Kidney (tissue), 13 donors: ENCODE measurements at regions not wholly inside any gene's neighbourhood (a gene's known extent, or its start where the extent isn't known, plus 50 kb on each side); places are given as distances from the start of the nearest gene placed in this dataset.

Experiments used
- DNase-seq, 5 donors: peaks; one replicate each; pipeline ENCODE4 v3.0.0-alpha.2; 2013 to 2020
- FAIRE-seq: peaks from 2 replicates; lab custom pipeline; 2012; peaks lifted over from hg19 to GRCh38; lab: Jason Lieb, UNC
- H3K27ac ChIP-seq, 2 donors: one replicate each; pipeline ENCODE4 v1.7.0; 2013; ENCODE audit warnings: low read depth in 2 of 2, low read length in 2 of 2, inconsistent platforms in 1 of 2
- H3K27me3 ChIP-seq: one replicate; pipeline ENCODE4 v1.7.1; 2013; ENCODE audit warnings: low read length, inconsistent platforms; ENCODE audit not compliant: control insufficient read depth, insufficient read depth
- H3K36me3 ChIP-seq, 3 donors: one replicate each; pipeline versions ENCODE4 v1.7.0 to v1.7.1; 2013; ENCODE audit warnings: low read length in 3 of 3, control low read depth in 1 of 3, inconsistent platforms in 1 of 3; ENCODE audit not compliant: insufficient read depth in 3 of 3, control insufficient read depth in 2 of 3
- H3K4me1 ChIP-seq, 3 donors: one replicate each; pipeline versions ENCODE4 v1.7.0 to v1.7.1; 2013; ENCODE audit warnings: low read length in 3 of 3, inconsistent platforms in 1 of 3, low read depth in 1 of 3; ENCODE audit not compliant: control insufficient read depth in 2 of 3, insufficient read depth in 2 of 3
- H3K4me3 ChIP-seq, 3 donors: one replicate each; pipeline versions ENCODE4 v1.7.0 to v1.8.1; 2013; ENCODE audit warnings: low read length in 3 of 3, control low read depth in 1 of 3, inconsistent platforms in 1 of 3
- H3K9ac ChIP-seq, 3 donors: one replicate each; pipeline versions ENCODE4 v1.7.0 to v1.7.1; 2013; ENCODE audit warnings: low read length in 3 of 3, control low read depth in 1 of 3, inconsistent platforms in 1 of 3
- H3K9me3 ChIP-seq, 3 donors: one replicate each; pipeline versions ENCODE4 v1.7.0 to v1.7.1; 2013; ENCODE audit warnings: low read length in 3 of 3, control low read depth in 1 of 3, inconsistent platforms in 1 of 3; ENCODE audit not compliant: control insufficient read depth in 2 of 3, insufficient read depth in 1 of 3
- CTCF ChIP-seq: IDR thresholded peaks from 3 replicates; pipeline ENCODE4 v1.5.1; 2012; ENCODE audit warnings: mild to moderate bottlenecking, moderate library complexity, borderline replicate concordance; ENCODE audit not compliant: insufficient read depth; ENCODE audit errors: extremely low read depth
- intact Hi-C: fragments of 100-400 bp; cut with DNase I; formaldehyde crosslinking; loops from one replicate; pipeline ENCODE4 v1.11.1; 2022
- donor health status: control.
- donor health status: control.
- donor health status: control.
- donor health status: control.
- donor health status: control.
- donor health status: DM: yes; HTN: yes; CAD: no.
- donor health status: Normal renal cell carcinoma (clear cell type).

- no peak overlapping the region for H3K27ac ChIP-seq
- H3K27me3 ChIP-seq: no peaks in the 10 kb centered on the region
- H3K4me1 ChIP-seq: no peaks in the 10 kb centered on the region
- no peak for FAIRE-seq
- DNase-seq: no peak
- H3K4me3 ChIP-seq: no peak overlapping the region
- intact Hi-C loops: no loop called here
- H3K36me3 ChIP-seq: no peaks in the 10 kb centered on the region
- H3K9ac ChIP-seq: no peak overlapping the region
- H3K9me3 ChIP-seq: no peaks in the 10 kb centered on the region
- no peak for TF ChIP-seq CTCF
Observed at GRCh38 chr20:22984606-22985005, 50.5 kb upstream of the SSTR4 start.

- no peak for FAIRE-seq
- TF ChIP-seq CTCF: no peak
- H3K4me1 ChIP-seq: no peaks in the 10 kb centered on the region
- DNase-seq: no peak
- intact Hi-C loops: no loop called here
- H3K36me3 ChIP-seq: no peaks in the 10 kb centered on the region
- H3K27me3 ChIP-seq: no peaks in the 10 kb centered on the region
- no peak overlapping the region for H3K4me3 ChIP-seq
- no peaks in the 10 kb centered on the region for H3K9me3 ChIP-seq
- no peak overlapping the region for H3K9ac ChIP-seq
- no peak overlapping the region for H3K27ac ChIP-seq
Observed at GRCh38 chr20:22985239-22985778, 49.8 kb upstream of the SSTR4 start.
